ENCODE measurements at regions not wholly inside any gene's neighbourhood (a gene's known extent, or its start where the extent isn't known, plus 50 kb on each side); places are given as distances from the start of the nearest gene placed in this dataset.

DNA sequence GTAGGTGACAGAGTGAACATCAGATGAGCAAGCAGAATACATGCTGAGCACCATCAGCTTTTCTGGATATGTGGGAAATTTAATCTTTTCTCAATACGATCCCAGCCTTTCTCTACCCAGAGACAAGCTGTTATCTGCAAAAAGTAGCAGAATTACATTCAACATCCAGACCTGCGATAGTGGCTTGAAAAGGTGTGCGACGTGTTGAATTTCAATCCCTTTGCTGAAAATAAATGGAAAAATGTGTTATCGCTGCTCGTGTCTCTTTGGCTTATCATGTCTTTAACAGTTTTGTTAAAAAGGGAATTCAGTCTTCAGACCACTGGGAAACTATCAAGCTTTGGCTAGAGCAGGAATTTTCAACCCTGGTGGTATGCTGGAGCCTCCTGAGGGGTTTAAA, 98.8 kb upstream of the FAM20A start:
- Histone ChIP-seq H3K27me3 (no peaks in the 10 kb centered on the region), H3K36me3 (no peaks in the 10 kb centered on the region), H3K9me3 (no peaks in the 10 kb centered on the region), H3K4me3 (no peak overlapping the region), H3K27ac (peak overlapping the region in 4 of 10 donors; percentile 6 to 81 (median 54)), H3K4me1 (peaks cover 0 to 28% (median 3%) of the 10 kb centered on the region in 9 donors)
- 78 to 82% methylated on average over 6 of the region's 6 CpGs for WGBS, 2 donors
- intact Hi-C loops (cut with DNase I), result no loop called here
- TF ChIP-seq, protein P1, sequence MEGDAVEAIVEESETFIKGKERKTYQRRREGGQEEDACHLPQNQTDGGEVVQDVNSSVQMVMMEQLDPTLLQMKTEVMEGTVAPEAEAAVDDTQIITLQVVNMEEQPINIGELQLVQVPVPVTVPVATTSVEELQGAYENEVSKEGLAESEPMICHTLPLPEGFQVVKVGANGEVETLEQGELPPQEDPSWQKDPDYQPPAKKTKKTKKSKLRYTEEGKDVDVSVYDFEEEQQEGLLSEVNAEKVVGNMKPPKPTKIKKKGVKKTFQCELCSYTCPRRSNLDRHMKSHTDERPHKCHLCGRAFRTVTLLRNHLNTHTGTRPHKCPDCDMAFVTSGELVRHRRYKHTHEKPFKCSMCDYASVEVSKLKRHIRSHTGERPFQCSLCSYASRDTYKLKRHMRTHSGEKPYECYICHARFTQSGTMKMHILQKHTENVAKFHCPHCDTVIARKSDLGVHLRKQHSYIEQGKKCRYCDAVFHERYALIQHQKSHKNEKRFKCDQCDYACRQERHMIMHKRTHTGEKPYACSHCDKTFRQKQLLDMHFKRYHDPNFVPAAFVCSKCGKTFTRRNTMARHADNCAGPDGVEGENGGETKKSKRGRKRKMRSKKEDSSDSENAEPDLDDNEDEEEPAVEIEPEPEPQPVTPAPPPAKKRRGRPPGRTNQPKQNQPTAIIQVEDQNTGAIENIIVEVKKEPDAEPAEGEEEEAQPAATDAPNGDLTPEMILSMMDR (IDR thresholded peaks at IDR 0.05), result no peak
- no peak for DNase-seq
- no peak for ATAC-seq

DNA sequence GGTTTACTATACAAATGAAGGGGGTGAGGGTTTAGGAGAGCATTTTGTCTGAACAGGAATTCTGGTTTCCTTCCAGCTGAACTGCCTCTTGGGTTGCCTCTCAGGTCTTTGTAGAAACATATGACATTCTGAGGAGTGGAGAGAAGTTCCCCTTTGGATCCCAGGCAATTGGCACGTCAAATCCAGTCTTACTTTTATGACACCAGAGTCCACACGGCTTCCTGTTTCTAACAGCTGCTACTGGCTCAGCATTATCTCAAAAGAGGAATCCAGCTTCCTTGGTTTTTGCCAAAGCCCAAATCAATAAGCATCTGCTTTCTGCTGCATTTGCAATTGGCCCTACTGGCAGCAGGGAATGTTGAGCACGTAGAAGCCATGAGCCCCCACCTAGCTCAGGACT, 97.6 kb upstream of the FAM20A start:
- no peaks in the 10 kb centered on the region for H3K9me3 ChIP-seq
- 41 to 57% methylated on average over 3 of the region's 3 CpGs for WGBS, 2 donors
- ATAC-seq (peak in 7 of 8 donors; percentile 56 to 81 (median 68)), DNase-seq (peak in 1 of 2 donors; percentile 46)
- TF ChIP-seq, protein P1 (IDR thresholded peaks at IDR 0.05), result no peak
- intact Hi-C loops (cut with DNase I), result no loop called here
- H3K27me3 ChIP-seq, result no peaks in the 10 kb centered on the region
- no peak overlapping the region for H3K4me3 ChIP-seq
- peaks cover 0 to 28% (median 3%) of the 10 kb centered on the region in 9 donors for H3K4me1 ChIP-seq
- no peaks in the 10 kb centered on the region for H3K36me3 ChIP-seq
- H3K27ac ChIP-seq, result peak overlapping the region in 8 of 10 donors; percentile 9 to 81 (median 41)

DNA sequence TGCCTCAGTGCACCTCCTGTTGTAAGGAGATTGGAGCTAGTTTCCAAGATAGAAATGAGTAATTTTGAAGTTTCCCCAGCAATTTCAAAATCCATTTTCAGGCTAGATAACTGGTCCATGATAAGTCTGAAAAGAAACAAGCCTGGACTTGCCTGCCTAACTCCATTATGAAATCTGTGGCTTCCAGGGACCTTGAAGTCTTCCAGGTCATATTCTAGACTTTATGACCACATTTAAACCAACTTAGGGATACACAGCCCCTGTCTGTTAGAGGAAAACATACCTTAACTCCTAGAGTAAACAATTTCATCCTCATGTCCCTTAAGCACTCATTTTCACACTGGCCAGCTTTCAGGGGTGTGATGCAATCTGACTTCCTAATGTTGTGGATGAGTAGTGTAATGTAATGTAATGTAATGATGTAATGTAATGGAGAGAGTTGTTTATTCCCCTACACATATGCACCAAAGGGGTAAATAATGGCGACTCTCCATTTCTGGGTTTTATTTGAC, 96.7 kb upstream of the FAM20A start:
- intact Hi-C loops (cut with DNase I), result no loop called here
- Histone ChIP-seq H3K27ac (peak overlapping the region in 7 of 10 donors; percentile 11 to 81 (median 38)), H3K27me3 (no peaks in the 10 kb centered on the region), H3K36me3 (no peaks in the 10 kb centered on the region), H3K4me1 (peaks cover 0 to 28% (median 3%) of the 10 kb centered on the region in 9 donors), H3K4me3 (no peak overlapping the region), H3K9me3 (no peaks in the 10 kb centered on the region)
- WGBS, 2 donors, result 76 to 85% methylated on average over 1 of the region's 1 CpG
- DNase-seq, result no peak
- TF ChIP-seq, protein P1 (IDR thresholded peaks at IDR 0.05), result no peak
- peak in 6 of 8 donors; percentile 15 to 69 (median 38) for ATAC-seq

DNA sequence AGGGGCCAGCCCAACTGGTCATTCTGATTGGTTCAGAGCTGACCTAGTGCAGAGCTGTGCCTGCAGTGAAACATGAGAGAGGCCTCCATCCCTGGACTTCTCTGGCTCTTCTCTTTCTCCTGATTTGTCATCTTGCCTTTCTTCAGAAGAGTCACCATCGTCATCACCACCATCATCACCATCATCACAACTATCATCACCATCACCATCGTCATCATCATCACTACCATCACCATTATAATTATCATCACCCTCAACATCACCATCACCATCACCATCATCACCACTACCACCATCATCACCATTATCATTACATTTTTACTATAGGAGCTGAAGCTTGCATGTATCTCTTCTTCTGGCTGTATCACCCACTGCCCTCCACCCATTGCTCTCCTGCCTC, 94.5 kb upstream of the FAM20A start:
- DNase-seq, result no peak

More for the DNA sequence above, 94.5 kb upstream of the FAM20A start:
- TF ChIP-seq, protein P1 (IDR thresholded peaks at IDR 0.05), result no peak
- Histone ChIP-seq H3K4me1 (peaks cover 0 to 24% (median under 1%) of the 10 kb centered on the region in 9 donors), H3K27ac (no peak overlapping the region), H3K4me3 (no peak overlapping the region), H3K27me3 (no peaks in the 10 kb centered on the region), H3K36me3 (no peaks in the 10 kb centered on the region), H3K9me3 (no peaks in the 10 kb centered on the region)
- intact Hi-C loops (cut with DNase I), result no loop called here
- 92 to 94% methylated on average over 2 of the region's 2 CpGs for WGBS, 2 donors
- no peak for ATAC-seq

Measured in heart right ventricle (tissue), 16 donors.